IPS-15b (cell line): ENCODE measurements at regions not wholly inside any gene's neighbourhood (a gene's known extent, or its start where the extent isn't known, plus 50 kb on each side); places are given as distances from the start of the nearest gene placed in this dataset.
"Not testable (repeated sequence)": the region's sequence is repeated elsewhere in the genome, so short reads cannot be mapped to it uniquely, and the experiment has no call there.

Source experiments
- H3K27me3 ChIP-seq: one replicate; pipeline ENCODE4 v1.6.1; 2013; ENCODE audit warnings: low read length; ENCODE audit not compliant: control insufficient read depth, insufficient read depth
- H3K36me3 ChIP-seq: one replicate; pipeline ENCODE4 v1.6.1; 2013; ENCODE audit warnings: low read length; ENCODE audit not compliant: control insufficient read depth, insufficient read depth
- H3K4me1 ChIP-seq: one replicate; pipeline ENCODE4 v1.6.1; 2013; ENCODE audit warnings: mild to moderate bottlenecking, low read length; ENCODE audit not compliant: control insufficient read depth, insufficient read depth
- H3K4me3 ChIP-seq: one replicate; pipeline ENCODE4 v1.5.1; 2013; ENCODE audit warnings: low read depth, low read length
- H3K9ac ChIP-seq: one replicate; pipeline ENCODE4 v1.6.1; 2013; ENCODE audit warnings: low read depth, mild to moderate bottlenecking, low read length
- H3K9me3 ChIP-seq: one replicate; pipeline ENCODE4 v1.6.1; 2013; ENCODE audit warnings: mild to moderate bottlenecking, low read length; ENCODE audit not compliant: control insufficient read depth, insufficient read depth

DNA sequence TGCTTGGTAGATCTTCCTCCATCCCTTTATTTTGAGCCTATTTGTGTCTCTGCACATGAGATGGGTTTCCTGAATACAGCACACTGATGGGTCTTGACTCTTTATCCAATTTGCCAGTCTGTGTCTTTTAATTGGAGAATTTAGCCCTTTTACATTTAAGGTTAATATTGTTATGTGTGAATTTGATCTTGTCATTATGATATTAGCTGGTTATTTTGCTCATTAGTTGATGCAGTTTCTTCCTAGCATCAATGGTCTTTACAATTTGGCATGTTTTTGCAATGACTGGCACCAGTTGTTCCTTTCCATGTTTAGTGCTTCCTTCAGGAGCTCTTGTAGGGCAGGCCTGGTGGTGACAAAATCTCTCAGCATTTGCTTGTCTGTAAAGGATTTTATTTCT lies 72.4 kb downstream of the HNRNPD start:
- H3K36me3 ChIP-seq, H3K27me3 ChIP-seq, H3K4me3 ChIP-seq, H3K9me3 ChIP-seq, H3K4me1 ChIP-seq, H3K9ac ChIP-seq: not testable (repeated sequence)

DNA sequence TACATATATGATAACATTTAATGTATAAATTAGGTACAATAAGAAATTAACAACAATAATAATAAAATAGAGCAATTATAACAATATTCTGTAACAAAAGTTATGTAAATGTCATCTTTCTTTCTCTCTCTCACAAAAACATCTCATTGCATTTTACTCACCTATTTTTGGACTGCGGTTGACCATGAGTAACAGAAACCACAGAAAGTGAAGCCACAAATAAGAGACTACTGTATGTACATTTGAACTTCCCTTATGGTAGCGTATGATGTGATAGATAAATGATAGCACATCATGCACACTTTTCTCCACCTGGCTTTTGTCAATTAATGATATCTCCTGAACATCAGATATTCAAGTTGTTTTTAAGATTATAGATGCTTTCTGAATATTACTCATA lies 80.5 kb downstream of the HNRNPD start:
- no peaks in the 10 kb centered on the region for H3K36me3 ChIP-seq
- H3K4me1 ChIP-seq: no peaks in the 10 kb centered on the region
- no peak overlapping the region for H3K9ac ChIP-seq
- no peaks in the 10 kb centered on the region for H3K27me3 ChIP-seq
- H3K4me3 ChIP-seq: no peak overlapping the region
- no peaks in the 10 kb centered on the region for H3K9me3 ChIP-seq

DNA sequence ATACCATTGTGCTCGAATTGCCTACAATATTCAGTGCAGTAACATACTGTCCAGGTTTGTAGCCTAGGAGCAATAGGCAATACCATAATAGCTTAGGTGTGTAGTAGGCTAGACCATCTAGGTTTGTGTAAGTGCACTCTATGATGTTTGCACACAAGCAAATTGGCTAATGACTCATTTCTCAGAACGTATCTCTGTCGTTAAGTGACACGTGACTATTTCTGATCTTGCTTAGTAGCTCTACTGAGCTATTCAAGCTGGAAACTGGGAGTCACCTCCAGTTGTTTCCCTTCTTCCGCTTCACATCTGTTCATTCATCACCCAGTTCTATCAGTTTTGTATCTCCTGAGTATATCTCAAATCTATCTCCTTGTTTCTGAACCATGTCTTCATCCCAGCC lies 86.1 kb downstream of the HNRNPD start:
- peaks cover 3% of the 10 kb centered on the region for H3K4me1 ChIP-seq
- peaks cover 14% of the 10 kb centered on the region for H3K27me3 ChIP-seq
- no peaks in the 10 kb centered on the region for H3K9me3 ChIP-seq
- no peak overlapping the region for H3K9ac ChIP-seq
- H3K36me3 ChIP-seq: no peaks in the 10 kb centered on the region
- H3K4me3 ChIP-seq: no peak overlapping the region

DNA sequence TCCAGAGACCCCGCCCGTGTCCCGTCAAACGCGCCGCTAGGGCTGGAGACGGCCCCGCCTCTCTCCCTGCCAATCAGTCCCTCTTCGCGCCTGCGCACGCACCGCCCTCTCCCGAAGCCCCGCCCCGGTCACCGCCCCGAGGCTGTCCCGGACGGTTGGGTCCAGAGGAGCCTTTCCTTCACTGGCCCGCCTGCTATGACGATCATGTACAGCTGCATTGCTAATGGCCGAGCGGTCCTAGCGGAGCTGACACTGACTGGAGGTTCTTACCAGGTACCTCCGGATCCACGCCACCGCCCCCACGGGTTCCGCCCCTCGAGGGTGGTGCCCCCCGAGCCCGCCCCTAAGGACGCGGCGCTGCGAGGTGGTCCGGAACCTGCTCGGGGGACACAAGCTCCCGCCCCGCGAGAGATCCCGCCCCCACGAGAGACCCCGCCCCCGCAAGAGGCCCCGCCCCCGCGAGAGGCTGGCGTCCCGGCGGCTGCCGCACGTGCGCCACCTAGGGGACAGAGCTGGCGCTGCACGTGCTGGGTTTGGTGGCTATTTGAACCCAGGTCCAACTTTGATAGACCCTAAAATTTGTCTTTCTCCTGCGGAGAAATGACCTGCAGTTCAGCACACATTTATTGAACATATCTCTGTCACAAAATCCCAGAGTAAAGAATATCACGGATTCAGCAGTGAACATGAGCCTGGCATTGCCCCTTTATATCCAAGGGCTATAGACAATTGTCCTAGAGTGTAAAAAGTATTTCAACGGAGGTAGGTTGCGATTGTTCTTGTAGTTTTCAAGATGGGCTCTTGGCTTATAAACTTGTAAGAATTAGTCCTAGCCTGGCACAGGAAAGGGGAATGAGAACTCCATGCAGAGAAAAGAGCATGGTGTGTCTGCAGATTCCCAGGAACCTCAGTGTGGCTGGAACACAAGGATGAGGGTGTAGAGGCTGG lies 88.7 kb downstream of the HNRNPD start:
- peaks cover 3% of the 10 kb centered on the region for H3K4me1 ChIP-seq
- peak overlapping the region; percentile 60 for H3K4me3 ChIP-seq
- peak overlapping the region; percentile 5 for H3K9ac ChIP-seq
- peaks cover 18% of the 10 kb centered on the region for H3K27me3 ChIP-seq
- no peaks in the 10 kb centered on the region for H3K9me3 ChIP-seq
- no peaks in the 10 kb centered on the region for H3K36me3 ChIP-seq

DNA sequence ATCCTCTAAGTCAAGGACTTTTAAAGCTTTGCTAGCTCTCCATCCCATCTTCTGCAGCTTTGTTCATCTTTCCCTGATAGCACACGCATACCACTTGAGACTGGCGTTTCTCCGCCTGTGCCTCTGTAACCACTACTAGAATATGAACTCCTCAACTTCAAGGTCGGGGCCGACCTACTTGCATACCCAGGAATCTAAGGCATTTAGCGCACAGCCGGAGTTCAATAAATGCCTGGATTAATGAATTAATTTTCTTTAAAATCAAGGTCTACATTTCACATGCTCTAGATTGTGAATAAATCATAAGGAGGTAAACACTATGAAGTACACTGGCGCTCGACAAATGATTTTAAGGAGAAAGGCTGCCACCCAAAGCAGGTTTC lies 89.3 kb downstream of the HNRNPD start:
- Histone ChIP-seq H3K9ac (no peak overlapping the region), H3K27me3 (peaks cover 18% of the 10 kb centered on the region), H3K4me3 (peak overlapping the region; percentile 60)

DNA sequence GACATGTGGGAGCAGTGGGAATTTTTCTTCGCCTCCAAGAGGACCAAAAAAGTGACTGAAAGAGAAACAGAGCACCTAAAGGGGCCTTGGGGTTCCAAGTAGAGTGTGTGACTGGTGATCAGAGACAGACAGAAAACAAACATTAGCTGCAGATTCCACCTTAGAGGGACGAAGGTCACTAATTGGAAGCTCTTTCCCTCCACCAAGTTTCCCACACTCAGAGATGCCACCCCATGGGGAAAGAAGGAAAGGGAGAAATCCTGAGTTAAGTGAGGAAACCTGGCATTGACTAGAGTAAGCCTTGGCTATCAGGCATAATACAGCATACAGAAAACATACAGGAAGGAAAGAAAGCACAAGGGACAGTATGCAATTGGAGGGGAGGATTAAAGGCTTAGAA lies 90.9 kb downstream of the HNRNPD start:
- H3K4me3 ChIP-seq: no peak overlapping the region
- no peaks in the 10 kb centered on the region for H3K36me3 ChIP-seq
- peaks cover 3% of the 10 kb centered on the region for H3K4me1 ChIP-seq
- peaks cover 18% of the 10 kb centered on the region for H3K27me3 ChIP-seq
- H3K9me3 ChIP-seq: no peaks in the 10 kb centered on the region
- no peak overlapping the region for H3K9ac ChIP-seq

More for the DNA sequence above, 89.3 kb downstream of the HNRNPD start:
- Histone ChIP-seq H3K9me3 (no peaks in the 10 kb centered on the region), H3K4me1 (peaks cover 3% of the 10 kb centered on the region), H3K36me3 (no peaks in the 10 kb centered on the region)

DNA sequence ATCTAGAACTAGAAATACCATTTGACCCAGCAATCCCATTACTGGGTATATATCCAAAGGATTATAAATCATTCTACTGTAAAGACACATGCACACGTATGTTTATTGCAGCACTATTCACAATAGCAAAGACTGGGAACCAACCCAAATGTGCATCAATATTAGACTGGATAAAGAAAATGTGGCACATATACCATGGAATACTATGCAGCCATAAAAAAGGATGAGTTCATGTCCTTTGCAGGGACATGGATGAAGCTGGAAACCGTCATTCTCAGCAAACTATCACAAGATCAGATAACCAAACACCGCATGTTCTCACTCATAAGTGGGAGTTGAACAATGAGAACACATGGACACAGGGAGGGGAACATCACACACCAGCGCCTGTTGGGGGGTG lies 94.2 kb downstream of the HNRNPD start:
- H3K9me3 ChIP-seq, H3K4me3 ChIP-seq, H3K4me1 ChIP-seq, H3K36me3 ChIP-seq, H3K9ac ChIP-seq: not testable (repeated sequence)
- H3K27me3 ChIP-seq: peaks cover 22% of the 10 kb centered on the region

DNA sequence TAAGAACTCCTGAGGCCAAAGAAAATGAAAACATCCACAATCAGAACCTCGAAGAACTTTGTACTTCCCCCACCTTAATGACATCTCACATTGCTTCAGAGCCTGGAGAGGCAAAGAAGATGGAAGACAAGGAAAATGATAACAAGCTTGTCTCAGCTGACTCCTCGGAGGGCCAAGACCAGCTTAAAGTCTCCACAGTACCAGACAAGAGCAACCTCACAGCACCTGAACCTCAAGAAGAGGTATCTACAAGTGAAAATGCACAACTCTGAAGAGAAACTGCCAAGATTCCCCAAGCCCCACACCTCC lies 97.5 kb downstream of the HNRNPD start:
- Histone ChIP-seq H3K36me3 (no peaks in the 10 kb centered on the region), H3K9ac (no peak overlapping the region), H3K4me3 (no peak overlapping the region), H3K27me3 (peaks cover 4% of the 10 kb centered on the region), H3K4me1 (peaks cover 7% of the 10 kb centered on the region), H3K9me3 (no peaks in the 10 kb centered on the region)

DNA sequence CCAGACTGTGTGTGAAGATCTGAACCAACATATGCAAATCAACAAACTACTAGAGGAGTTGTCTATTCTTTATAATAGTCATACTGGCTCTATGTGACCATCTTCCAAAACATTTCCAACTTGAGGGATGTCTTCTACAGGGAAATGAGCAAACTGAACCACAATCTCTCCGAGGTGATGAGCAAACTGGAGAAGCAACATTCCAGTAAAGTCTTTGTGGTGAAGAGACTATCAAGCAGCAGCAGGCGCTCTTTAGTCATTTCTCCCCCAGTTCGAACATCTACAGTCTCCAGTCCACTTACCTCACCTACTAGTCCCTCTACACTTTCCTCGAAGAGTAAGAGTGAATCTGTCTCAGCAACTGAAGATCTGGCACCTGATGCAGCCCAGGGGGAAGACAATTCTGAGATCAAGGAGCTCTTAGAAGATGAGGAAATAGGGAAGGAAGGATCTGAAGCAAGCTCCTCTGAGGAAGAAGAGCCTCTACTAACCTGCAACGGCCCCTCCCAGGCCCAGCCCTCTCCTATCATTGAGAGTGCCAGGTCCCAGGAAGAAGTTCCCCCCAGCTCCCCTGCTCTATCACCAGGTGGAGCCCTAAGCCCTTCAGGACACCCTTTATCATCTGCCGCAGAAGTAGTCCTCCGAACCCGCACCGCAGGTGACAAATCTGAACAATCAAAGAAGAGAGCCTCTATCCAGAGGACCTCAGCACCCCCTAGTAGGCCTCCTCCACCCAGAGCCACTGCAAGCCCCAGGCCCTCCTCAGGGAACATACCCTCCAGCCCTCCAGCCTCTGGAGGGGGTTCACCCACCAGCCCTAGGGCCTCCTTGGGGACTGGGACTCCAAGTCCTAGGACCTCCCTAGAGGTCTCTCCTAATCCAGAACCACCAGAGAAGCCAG lies 98.1 kb downstream of the HNRNPD start:
- H3K9me3 ChIP-seq: no peaks in the 10 kb centered on the region
- no peak overlapping the region for H3K9ac ChIP-seq
- H3K36me3 ChIP-seq: no peaks in the 10 kb centered on the region
- peaks cover 4% of the 10 kb centered on the region for H3K27me3 ChIP-seq
- H3K4me3 ChIP-seq: no peak overlapping the region
- peaks cover 7% of the 10 kb centered on the region for H3K4me1 ChIP-seq

DNA sequence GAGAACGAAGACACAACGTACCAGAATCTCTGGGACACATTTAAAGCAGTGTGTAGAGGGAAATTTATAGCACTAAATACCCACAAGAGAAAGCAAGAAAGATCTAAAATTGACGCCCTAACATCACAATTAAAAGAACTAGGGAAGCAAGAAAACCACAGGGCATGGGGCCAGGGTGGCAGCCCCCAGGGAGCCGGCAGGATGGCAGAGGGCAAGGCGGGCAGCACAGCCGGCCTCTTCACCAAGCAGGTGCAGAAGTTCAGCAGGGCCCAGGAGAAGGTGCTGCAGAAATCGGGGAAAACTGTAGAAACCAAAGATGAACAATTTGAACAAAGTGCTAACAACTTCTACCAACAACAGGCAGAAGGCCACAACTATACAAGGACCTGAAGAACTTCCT lies 99.1 kb downstream of the HNRNPD start:
- not testable (repeated sequence) for H3K27me3 ChIP-seq, H3K36me3 ChIP-seq, H3K4me3 ChIP-seq, H3K9ac ChIP-seq, H3K9me3 ChIP-seq, H3K4me1 ChIP-seq

DNA sequence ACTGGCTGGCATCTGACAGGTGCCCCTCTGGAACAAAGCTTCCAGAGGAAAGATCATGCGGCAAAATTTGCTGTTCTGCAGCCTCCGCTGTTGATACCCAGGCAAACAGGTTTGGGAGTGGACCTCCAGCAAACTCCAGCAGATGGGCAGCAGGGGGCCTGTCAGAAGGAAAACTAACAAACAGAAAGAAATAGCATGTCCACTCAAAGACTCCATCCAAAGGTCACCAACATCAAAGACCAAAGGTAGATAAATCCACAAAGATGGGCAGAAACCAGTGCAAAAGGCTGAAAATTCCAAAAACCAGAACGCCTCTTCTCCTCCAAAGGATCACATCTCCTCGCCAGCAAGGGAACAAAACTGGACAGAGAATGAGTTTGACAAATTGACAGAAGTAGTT lies 101.3 kb downstream of the HNRNPD start:
- H3K9ac ChIP-seq, H3K4me1 ChIP-seq: not testable (repeated sequence)

More for the DNA sequence above, 101.3 kb downstream of the HNRNPD start:
- H3K36me3 ChIP-seq, H3K4me3 ChIP-seq, H3K27me3 ChIP-seq, H3K9me3 ChIP-seq: not testable (repeated sequence)
